RWPE2 (cell line): ENCODE measurements at regions not wholly inside any gene's neighbourhood (a gene's known extent, or its start where the extent isn't known, plus 50 kb on each side); places are given as distances from the start of the nearest gene placed in this dataset.
A peak's percentile ranks its signal among the peaks of the same experiment; 100 is the strongest.

Experiments used
- ATAC-seq: fragments of 200-7000 bp; cut with Tn5 transposase; 3 replicates; pipeline ENCODE4 v1.9.1; 2021; ENCODE audit warnings: low read depth
- DNase-seq: peaks from one replicate; pipeline ENCODE4 v3.0.0-alpha.2; 2020; ENCODE audit warnings: low spot score
- H3K27ac ChIP-seq: fragments of 450-650 bp; 2 replicates; pipeline ENCODE4 v1.5.1; 2017; ENCODE audit warnings: mild to moderate bottlenecking; ENCODE audit not compliant: poor library complexity, severe bottlenecking
- H3K27me3 ChIP-seq: fragments of 250-450 bp; sonication (Bioruptor Pico); 2 replicates; pipeline ENCODE4 v1.5.1; 2021; ENCODE audit warnings: mild to moderate bottlenecking, moderate library complexity; ENCODE audit not compliant: insufficient read depth, poor library complexity, severe bottlenecking
- H3K36me3 ChIP-seq: fragments of 250-450 bp; sonication (Bioruptor Pico); 2 replicates; pipeline ENCODE4 v1.5.1; 2020; ENCODE audit warnings: low read depth, mild to moderate bottlenecking, moderate library complexity
- H3K4me1 ChIP-seq: fragments of 250-450 bp; sonication (Bioruptor Pico); 2 replicates; pipeline ENCODE4 v1.5.1; 2021; ENCODE audit warnings: mild to moderate bottlenecking, moderate library complexity; ENCODE audit not compliant: insufficient read depth, poor library complexity, severe bottlenecking
- H3K4me3 ChIP-seq: fragments of 250-450 bp; sonication (Bioruptor Pico); 2 replicates; pipeline ENCODE4 v1.5.1; 2021; ENCODE audit warnings: mild to moderate bottlenecking, moderate library complexity; ENCODE audit not compliant: severe bottlenecking
- H3K9me3 ChIP-seq: fragments of 250-450 bp; sonication (Bioruptor Pico); 2 replicates; pipeline ENCODE4 v1.5.1; 2021; ENCODE audit warnings: mild to moderate bottlenecking, moderate library complexity; ENCODE audit not compliant: severe bottlenecking
- TF ChIP-seq, protein P1 (sequence below): fragments of 450-650 bp; IDR thresholded peaks from one replicate; pipeline ENCODE4 v1.5.1; 2017; ENCODE audit warnings: mild to moderate bottlenecking, moderate library complexity; ENCODE audit not compliant: poor library complexity, severe bottlenecking

DNA sequence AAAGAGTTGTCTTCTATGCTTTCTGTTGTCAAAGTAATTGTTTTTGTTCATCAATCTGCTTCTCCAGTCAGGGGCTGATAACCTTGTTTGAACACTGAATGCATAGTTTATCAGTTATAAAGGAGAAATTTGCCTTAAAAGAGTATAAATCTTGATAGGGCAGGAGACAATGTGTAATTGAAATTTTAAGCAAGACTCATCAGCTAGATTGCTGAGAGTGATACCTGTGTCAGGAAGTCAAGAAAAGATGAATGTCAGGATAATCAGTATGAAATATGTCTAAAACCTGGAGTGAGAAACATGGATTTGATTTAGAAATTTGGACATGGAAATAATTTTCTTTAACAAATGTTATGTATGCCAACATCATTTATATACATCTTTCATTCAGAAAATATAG lies 1258.1 kb downstream of the EFNA5 start:
- ATAC-seq: no peak
- no peak for DNase-seq
- TF ChIP-seq, protein P1, sequence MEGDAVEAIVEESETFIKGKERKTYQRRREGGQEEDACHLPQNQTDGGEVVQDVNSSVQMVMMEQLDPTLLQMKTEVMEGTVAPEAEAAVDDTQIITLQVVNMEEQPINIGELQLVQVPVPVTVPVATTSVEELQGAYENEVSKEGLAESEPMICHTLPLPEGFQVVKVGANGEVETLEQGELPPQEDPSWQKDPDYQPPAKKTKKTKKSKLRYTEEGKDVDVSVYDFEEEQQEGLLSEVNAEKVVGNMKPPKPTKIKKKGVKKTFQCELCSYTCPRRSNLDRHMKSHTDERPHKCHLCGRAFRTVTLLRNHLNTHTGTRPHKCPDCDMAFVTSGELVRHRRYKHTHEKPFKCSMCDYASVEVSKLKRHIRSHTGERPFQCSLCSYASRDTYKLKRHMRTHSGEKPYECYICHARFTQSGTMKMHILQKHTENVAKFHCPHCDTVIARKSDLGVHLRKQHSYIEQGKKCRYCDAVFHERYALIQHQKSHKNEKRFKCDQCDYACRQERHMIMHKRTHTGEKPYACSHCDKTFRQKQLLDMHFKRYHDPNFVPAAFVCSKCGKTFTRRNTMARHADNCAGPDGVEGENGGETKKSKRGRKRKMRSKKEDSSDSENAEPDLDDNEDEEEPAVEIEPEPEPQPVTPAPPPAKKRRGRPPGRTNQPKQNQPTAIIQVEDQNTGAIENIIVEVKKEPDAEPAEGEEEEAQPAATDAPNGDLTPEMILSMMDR: no peak
- no peaks in the 10 kb centered on the region for H3K9me3 ChIP-seq
- H3K4me3 ChIP-seq: no peak overlapping the region
- no peak overlapping the region for H3K27ac ChIP-seq
- no peaks in the 10 kb centered on the region for H3K4me1 ChIP-seq
- H3K36me3 ChIP-seq: no peaks in the 10 kb centered on the region
- no peaks in the 10 kb centered on the region for H3K27me3 ChIP-seq

DNA sequence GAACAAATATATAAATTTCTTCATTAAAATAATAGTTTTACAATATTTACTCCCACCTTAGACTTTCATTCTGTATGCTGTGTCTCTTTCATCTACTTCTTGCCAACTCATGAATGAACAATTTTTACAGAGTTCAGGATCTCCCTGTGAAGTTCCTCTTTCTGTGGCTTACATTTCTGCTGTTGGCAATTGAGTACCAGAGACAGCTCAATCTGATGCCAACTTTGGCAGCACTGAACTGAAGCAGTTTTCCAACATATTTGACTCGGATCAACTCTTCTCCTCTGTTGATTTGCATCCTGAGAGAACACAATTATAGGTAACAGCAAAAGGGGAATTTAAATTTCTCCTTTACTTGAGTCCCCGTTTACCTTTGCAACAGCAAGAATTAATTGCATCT lies 1262.2 kb downstream of the EFNA5 start:
- Histone ChIP-seq H3K27ac (no peak overlapping the region), H3K36me3 (no peaks in the 10 kb centered on the region), H3K9me3 (no peaks in the 10 kb centered on the region), H3K4me1 (no peaks in the 10 kb centered on the region), H3K4me3 (no peak overlapping the region), H3K27me3 (no peaks in the 10 kb centered on the region)
- TF ChIP-seq, protein P1: no peak
- ATAC-seq: no peak
- DNase-seq: no peak

DNA sequence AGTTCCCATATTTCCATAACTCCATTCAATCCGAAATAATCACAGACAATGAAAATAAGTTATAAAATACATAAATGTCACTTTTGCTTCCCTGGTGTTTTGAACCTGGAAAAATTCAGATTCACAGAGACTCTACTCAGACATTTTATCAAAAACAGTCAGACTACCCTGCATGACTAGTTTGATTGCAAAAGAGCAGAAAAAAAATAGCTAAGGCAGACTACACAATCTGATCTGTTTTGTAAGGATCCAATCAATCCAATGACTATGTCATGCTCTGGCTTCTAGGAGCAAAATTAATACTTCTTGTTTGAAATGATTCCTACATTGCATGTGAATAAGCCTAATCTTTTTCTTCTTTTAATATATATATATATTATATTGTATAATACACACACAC lies 1262.6 kb downstream of the EFNA5 start:
- no peaks in the 10 kb centered on the region for H3K27me3 ChIP-seq
- H3K27ac ChIP-seq: no peak overlapping the region
- DNase-seq (no peak), ATAC-seq (no peak)
- no peaks in the 10 kb centered on the region for H3K4me1 ChIP-seq
- no peaks in the 10 kb centered on the region for H3K36me3 ChIP-seq
- no peak overlapping the region for H3K4me3 ChIP-seq
- H3K9me3 ChIP-seq: no peaks in the 10 kb centered on the region
- TF ChIP-seq, protein P1: no peak

DNA sequence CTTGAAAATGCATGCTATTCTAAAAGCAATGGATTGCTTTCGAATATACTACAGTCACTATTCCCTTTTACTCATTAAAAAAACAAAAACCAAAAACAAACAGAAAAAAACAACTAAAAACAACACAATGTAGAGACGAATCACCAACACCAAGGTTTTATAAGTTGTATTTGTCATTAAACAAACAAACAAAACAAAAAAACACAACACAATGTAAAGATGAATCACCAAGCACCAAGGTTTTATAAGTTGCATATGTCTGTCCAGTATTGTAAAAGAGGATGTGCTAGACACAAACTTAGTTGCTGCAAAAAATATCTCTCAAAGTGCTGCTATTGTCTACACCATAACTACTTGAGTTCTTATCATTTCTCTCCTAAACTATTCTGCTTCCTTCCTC lies 1269.2 kb downstream of the EFNA5 start:
- ATAC-seq (no peak), DNase-seq (no peak)
- Histone ChIP-seq H3K4me3 (no peak overlapping the region), H3K27me3 (no peaks in the 10 kb centered on the region), H3K9me3 (no peaks in the 10 kb centered on the region), H3K4me1 (peaks cover 28% of the 10 kb centered on the region), H3K36me3 (no peaks in the 10 kb centered on the region), H3K27ac (no peak overlapping the region)
- TF ChIP-seq, protein P1: no peak

DNA sequence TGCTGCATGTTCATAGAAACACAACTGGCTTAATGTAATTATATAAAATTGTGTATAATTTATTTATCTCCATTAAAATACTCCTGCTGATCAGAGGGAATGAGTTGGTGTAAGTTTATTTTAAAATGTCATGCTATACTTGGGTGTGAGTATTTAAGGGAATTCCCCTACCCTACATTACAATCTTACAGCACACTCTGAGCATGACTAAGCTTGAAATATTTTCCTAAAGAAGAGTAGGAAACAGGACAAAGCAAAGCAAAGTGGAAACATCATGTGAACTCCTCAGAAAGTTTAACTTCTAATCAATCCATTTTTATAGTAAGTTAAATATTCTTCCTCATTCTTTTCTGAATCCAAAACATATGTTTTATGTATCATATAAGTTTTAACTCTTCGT lies 1271.3 kb downstream of the EFNA5 start:
- Histone ChIP-seq H3K4me3 (no peak overlapping the region), H3K27me3 (no peaks in the 10 kb centered on the region), H3K27ac (peak overlapping the region; percentile 13), H3K4me1 (peaks cover 28% of the 10 kb centered on the region), H3K9me3 (no peaks in the 10 kb centered on the region), H3K36me3 (no peaks in the 10 kb centered on the region)
- ATAC-seq (peak; percentile 74), DNase-seq (no peak)
- TF ChIP-seq, protein P1: no peak
